ENCODE measurements at regions not wholly inside any gene's neighbourhood (a gene's known extent, or its start where the extent isn't known, plus 50 kb on each side); places are given as distances from the start of the nearest gene placed in this dataset.

DNA sequence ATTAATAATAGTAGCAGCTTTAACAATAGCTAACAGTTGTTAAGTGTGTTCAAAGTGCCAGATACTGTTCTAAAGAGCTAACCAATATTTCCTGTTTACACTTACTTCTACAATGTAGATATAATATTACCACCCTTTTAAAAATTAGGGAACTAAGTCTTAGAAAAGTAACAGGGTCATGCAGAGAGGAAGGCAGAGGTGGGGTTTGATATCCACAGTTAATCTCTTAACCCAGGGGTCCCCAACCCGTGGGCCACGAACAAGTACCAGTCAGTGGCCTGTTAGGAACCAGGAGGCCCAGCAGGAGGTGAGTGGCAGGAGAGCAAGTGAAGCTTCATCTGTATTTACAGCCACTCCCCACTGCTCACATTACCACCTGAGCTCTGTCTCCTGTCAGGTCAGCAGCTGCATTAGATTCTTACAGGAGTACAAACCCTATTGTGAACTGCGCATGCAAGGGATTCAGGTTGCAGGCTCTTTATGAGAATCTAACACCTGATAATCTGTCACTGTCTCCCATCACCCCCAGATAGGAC, 89.1 kb downstream of the ACTL7B start:
- no peaks in the 10 kb centered on the region for H4K20me1 ChIP-seq (ENCODE audit: control insufficient read depth, insufficient read depth, insufficient read length)
- peaks cover 4 to 5% of the 10 kb centered on the region in 2 experiments; a peak in 4 of 5 replicates for H3K9me3 Mint-ChIP-seq
- no peak overlapping the region for H4K5ac ChIP-seq (ENCODE audit: insufficient read length, low read depth, low read length)
- no peak overlapping the region for H3K9ac ChIP-seq (ENCODE audit: extremely low read depth, insufficient read length, low read length)
- H3K4me1 Mint-ChIP-seq, result peaks cover 10 to 17% of the 10 kb centered on the region in 2 experiments
- peak; percentile 62 for DNase-seq
- no peak overlapping the region for H2BK15ac ChIP-seq (ENCODE audit: low read depth, low read length)
- H2AK5ac ChIP-seq (ENCODE audit: insufficient read length, low read length), result no peak overlapping the region
- no peak overlapping the region for H4K91ac ChIP-seq (ENCODE audit: insufficient read length, low read depth, low read length)
- H3K27me3 ChIP-seq (ENCODE audit: insufficient read depth, low read length), result no peaks in the 10 kb centered on the region
- TF ChIP-seq CTCF (conservative IDR thresholded peaks at IDR 0.05), result no peak
- no peak overlapping the region for H2BK20ac ChIP-seq (ENCODE audit: low read depth, low read length, poor library complexity, severe bottlenecking)
- H3K9me3 ChIP-seq (ENCODE audit: control insufficient read depth, low read depth, low read length), result no peaks in the 10 kb centered on the region
- no peaks in the 10 kb centered on the region for H3K27me3 Mint-ChIP-seq (ENCODE audit: low read depth)
- H3K27ac ChIP-seq (ENCODE audit: insufficient read length, low read depth, low read length), result no peak overlapping the region
- no peak overlapping the region for H2BK12ac ChIP-seq (ENCODE audit: insufficient read length, low read depth, low read length)
- no peaks in the 10 kb centered on the region for H3K79me2 ChIP-seq (ENCODE audit: insufficient read depth, low read length)
- no peak overlapping the region for H2AFZ ChIP-seq (ENCODE audit: low read length)
- H3K4me3 Mint-ChIP-seq, result no peak overlapping the region
- H3K79me1 ChIP-seq (ENCODE audit: insufficient read depth, low read depth, low read length, poor library complexity, severe bottlenecking), result no peaks in the 10 kb centered on the region
- H3K23me2 ChIP-seq (ENCODE audit: insufficient read length, low read depth, low read length, poor library complexity, severe bottlenecking), result no peaks in the 10 kb centered on the region
- H3K27ac Mint-ChIP-seq, result no peak overlapping the region
- H4K8ac ChIP-seq (replicated peaks; ENCODE audit: insufficient read length, low read depth, low read length), result no peak overlapping the region
- no peak overlapping the region for H3K23ac ChIP-seq (ENCODE audit: insufficient read length, low read depth, low read length)
- peaks cover 0 to 1% (median 0%) of the 10 kb centered on the region in 3 experiments; a peak in 1 of 7 replicates for H3K36me3 Mint-ChIP-seq (ENCODE audit: insufficient read depth in 1 of 3, low read depth in 3 of 3)
- H3K18ac ChIP-seq (ENCODE audit: insufficient read length, low read depth, low read length), result no peak overlapping the region
- H3T11ph ChIP-seq (ENCODE audit: low read length), result no peak overlapping the region
- H3K4ac ChIP-seq (ENCODE audit: low read depth, low read length), result no peak overlapping the region
- peaks cover 3% of the 10 kb centered on the region; the same call in 1 of the 2 replicates for H3K4me1 ChIP-seq (ENCODE audit: insufficient read depth, low read length)
- no CpG with 5 or more reads among the region's 3 CpGs for WGBS (ENCODE audit: extremely low coverage, insufficient read length, low lambda C conversion rate)
- no peak overlapping the region for H3K14ac ChIP-seq (ENCODE audit: insufficient read depth, low read length)
- no peak overlapping the region for H2BK5ac ChIP-seq (ENCODE audit: insufficient read length, low read length)
- H3K4me2 ChIP-seq (ENCODE audit: insufficient read depth, insufficient read length, low read length), result no peak overlapping the region
- H3K56ac ChIP-seq (ENCODE audit: insufficient read length, low read depth, low read length), result no peak overlapping the region
- H2BK120ac ChIP-seq (ENCODE audit: low read depth, low read length, poor library complexity, severe bottlenecking), result no peak overlapping the region
